ENCODE measurements at regions not wholly inside any gene's neighbourhood (a gene's known extent, or its start where the extent isn't known, plus 50 kb on each side); places are given as distances from the start of the nearest gene placed in this dataset.

DNA sequence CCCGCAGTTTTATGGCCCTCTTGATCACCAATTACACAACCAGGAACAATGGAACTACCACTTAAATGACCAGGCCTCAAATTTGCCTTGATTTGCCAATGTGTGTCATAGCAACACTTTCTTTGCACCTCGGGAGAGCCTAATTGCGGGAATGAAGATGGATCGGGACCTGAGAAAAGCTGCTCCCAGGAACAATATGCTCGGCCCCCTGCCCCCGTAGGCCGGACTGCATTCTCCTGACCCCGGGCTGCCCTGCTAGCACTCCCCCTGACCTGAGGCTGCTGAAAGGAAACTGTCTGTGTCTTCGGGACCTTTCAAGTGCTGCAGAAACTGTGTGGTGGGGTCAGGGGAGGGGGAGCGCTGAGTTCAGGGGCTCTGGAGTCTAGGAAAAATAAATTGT is 294.3 kb upstream of the IRX1 start:
- Histone ChIP-seq H3K4me3 (no peak overlapping the region), H3K27me3 (no peaks in the 10 kb centered on the region), H3K4me1 (no peaks in the 10 kb centered on the region), H3K36me3 (no peaks in the 10 kb centered on the region), H3K27ac (no peak overlapping the region), H3K9me3 (no peaks in the 10 kb centered on the region)
- TF ChIP-seq CTCF (IDR thresholded peaks at IDR 0.05), result no peak
- no peak for DNase-seq (ENCODE audit: low spot score in 2 of 2)
- intact Hi-C loops (cut with DNase I), result no loop called here

DNA sequence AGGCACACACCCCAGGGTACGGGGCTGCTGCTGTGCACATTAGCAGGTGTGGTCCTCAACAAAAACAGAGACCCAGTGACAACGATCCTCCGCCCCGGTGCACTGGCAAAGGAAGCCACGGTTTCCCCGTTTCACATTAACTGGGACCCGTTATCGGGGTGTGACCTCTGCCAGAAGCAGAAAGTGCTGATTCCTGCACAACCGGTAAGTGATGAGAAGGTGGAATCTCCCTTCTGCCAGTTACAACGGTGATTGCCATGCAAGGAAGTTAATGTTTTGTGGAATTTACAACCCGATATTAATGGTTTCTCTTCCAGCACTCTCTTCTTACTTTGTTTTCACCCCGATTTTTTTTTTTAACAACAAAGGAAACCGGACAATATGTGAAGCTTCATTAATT is 294.9 kb upstream of the IRX1 start:
- intact Hi-C loops (cut with DNase I), result no loop called here
- TF ChIP-seq CTCF (IDR thresholded peaks at IDR 0.05), result no peak
- no peak overlapping the region for H3K27ac ChIP-seq
- no peaks in the 10 kb centered on the region for H3K9me3 ChIP-seq
- H3K36me3 ChIP-seq, result no peaks in the 10 kb centered on the region
- no peak for DNase-seq (ENCODE audit: low spot score in 2 of 2)
- no peak overlapping the region for H3K4me3 ChIP-seq
- H3K27me3 ChIP-seq, result no peaks in the 10 kb centered on the region
- no peaks in the 10 kb centered on the region for H3K4me1 ChIP-seq

GRCh38 chr5:3299441-3299840 is 296.2 kb upstream of the IRX1 start:
- Histone ChIP-seq H3K27me3 (no peaks in the 10 kb centered on the region), H3K27ac (no peak overlapping the region), H3K36me3 (no peaks in the 10 kb centered on the region), H3K4me3 (no peak overlapping the region), H3K4me1 (no peaks in the 10 kb centered on the region), H3K9me3 (no peaks in the 10 kb centered on the region)
- intact Hi-C loops (cut with DNase I), result no loop called here
- no peak for TF ChIP-seq CTCF (IDR thresholded peaks at IDR 0.05)
- DNase-seq (ENCODE audit: low spot score in 2 of 2), result no peak

- Histone ChIP-seq H3K36me3 (no peaks in the 10 kb centered on the region), H3K4me1 (no peaks in the 10 kb centered on the region), H3K9me3 (no peaks in the 10 kb centered on the region), H3K27me3 (no peaks in the 10 kb centered on the region), H3K27ac (no peak overlapping the region), H3K4me3 (no peak overlapping the region)
- intact Hi-C loops (cut with DNase I), result no loop called here
- no peak for TF ChIP-seq CTCF (IDR thresholded peaks at IDR 0.05)
- no peak for DNase-seq (ENCODE audit: low spot score in 2 of 2)
Observed at GRCh38 chr5:3297853-3298252, 297.8 kb upstream of the IRX1 start.

DNA sequence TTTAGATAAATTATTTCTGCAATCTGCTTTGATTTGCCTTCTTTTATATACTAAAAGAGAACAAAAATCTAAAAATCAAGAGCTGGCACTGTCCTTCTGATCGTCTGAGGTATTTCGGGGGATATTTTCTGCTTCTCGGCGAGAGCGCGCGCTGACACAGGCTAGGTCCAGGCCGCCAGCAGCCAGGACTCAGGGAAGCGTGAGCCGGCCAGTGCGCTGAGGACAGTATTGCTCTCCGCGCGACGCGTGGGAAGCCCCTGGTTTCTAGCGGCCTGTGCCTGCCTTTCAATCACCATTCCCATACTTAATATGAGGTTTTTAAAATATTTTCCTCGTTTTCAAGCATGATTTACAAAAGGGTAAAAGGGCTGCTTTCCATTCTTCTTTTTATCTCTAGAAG is 307.3 kb upstream of the IRX1 start:
- no peak for TF ChIP-seq CTCF (IDR thresholded peaks at IDR 0.05)
- no peak for DNase-seq (ENCODE audit: low spot score in 2 of 2)
- Histone ChIP-seq H3K27me3 (no peaks in the 10 kb centered on the region), H3K36me3 (no peaks in the 10 kb centered on the region), H3K4me3 (no peak overlapping the region), H3K9me3 (no peaks in the 10 kb centered on the region), H3K27ac (no peak overlapping the region), H3K4me1 (no peaks in the 10 kb centered on the region)
- intact Hi-C loops (cut with DNase I), result no loop called here

DNA sequence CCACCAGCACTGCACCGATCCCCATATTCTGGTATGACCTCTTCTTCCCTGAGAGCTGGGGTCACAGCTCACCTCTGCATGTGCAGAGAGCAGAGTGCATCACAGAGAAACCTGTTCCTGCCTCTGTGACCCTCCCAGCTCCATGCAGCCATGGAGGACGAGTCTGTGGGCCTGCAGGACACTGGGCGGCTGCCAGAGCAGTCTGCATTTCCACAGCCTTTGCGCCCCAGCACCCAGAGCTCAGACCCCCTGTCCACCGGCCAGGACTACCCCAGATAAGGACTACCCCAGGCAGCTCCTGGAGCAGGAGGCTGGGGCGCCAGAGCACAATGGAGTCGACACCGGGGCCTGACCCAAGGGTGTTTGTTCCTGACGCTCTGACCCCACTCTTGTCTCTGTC is 308.1 kb upstream of the IRX1 start:
- no peaks in the 10 kb centered on the region for H3K27me3 ChIP-seq
- TF ChIP-seq CTCF (IDR thresholded peaks at IDR 0.05), result no peak
- H3K4me3 ChIP-seq, result no peak overlapping the region
- no peaks in the 10 kb centered on the region for H3K36me3 ChIP-seq
- no peaks in the 10 kb centered on the region for H3K4me1 ChIP-seq
- no peak overlapping the region for H3K27ac ChIP-seq
- intact Hi-C loops (cut with DNase I), result no loop called here
- DNase-seq (ENCODE audit: low spot score in 2 of 2), result no peak
- H3K9me3 ChIP-seq, result no peaks in the 10 kb centered on the region

Data from ascending aorta (tissue), 2 donors.